ENCODE measurements at regions not wholly inside any gene's neighbourhood (a gene's known extent, or its start where the extent isn't known, plus 50 kb on each side); places are given as distances from the start of the nearest gene placed in this dataset.

GRCh38 chr3:63051920-63052319 is 176.7 kb upstream of the CADPS start:
- TF ChIP-seq ATF3 (IDR thresholded peaks at IDR 0.05): no peak
- TF ChIP-seq POLR2A (IDR thresholded peaks at IDR 0.05; ENCODE audit: borderline replicate concordance, extremely low read depth, insufficient read depth, insufficient read length): no peak
- TF ChIP-seq MAX (IDR thresholded peaks at IDR 0.05): no peak
- TF ChIP-seq CEBPB (IDR thresholded peaks at IDR 0.05; ENCODE audit: low read depth): no peak
- TF ChIP-seq REST (IDR thresholded peaks at IDR 0.05; ENCODE audit: low read depth): no peak
- ChIA-PET CTCF (no interaction called here), RAD21 (ENCODE audit: low non-redundant PET in 1 of 2, low total read pairs in 2 of 2, uncharacterized antibody in 2 of 2, unreplicated experiment in 2 of 2) (no interaction called here), POLR2A (no interaction called here)
- no peak for DNase-seq (ENCODE audit: low read depth, low spot score)
- intact Hi-C loops (cut with micrococcal nuclease): no loop called here
- Histone ChIP-seq H3K9ac (ENCODE audit: low read length) (no peak overlapping the region), H3K4me2 (ENCODE audit: low read length) (no peak overlapping the region), H2AFZ (ENCODE audit: low read depth, low read length, poor library complexity, severe bottlenecking) (no peak overlapping the region), H3K27ac (ENCODE audit: low read depth, low read length) (no peak overlapping the region), H3K27me3 (ENCODE audit: insufficient read depth, low read length) (no peaks in the 10 kb centered on the region), H3K9me3 (ENCODE audit: control insufficient read depth in 1 of 2, insufficient read depth in 1 of 2, low read depth in 1 of 2, low read length in 2 of 2) (no peaks in the 10 kb centered on the region), H3K9me2 (ENCODE audit: insufficient read depth) (no peaks in the 10 kb centered on the region), H3K79me2 (ENCODE audit: insufficient read depth, low read length) (no peaks in the 10 kb centered on the region), H4K20me1 (ENCODE audit: insufficient read depth) (no peaks in the 10 kb centered on the region), H3K36me3 (ENCODE audit: control insufficient read depth in 1 of 2, insufficient read depth in 2 of 2, low read length in 2 of 2) (no peaks in the 10 kb centered on the region), H3K4me1 (ENCODE audit: control insufficient read depth in 1 of 2, insufficient read depth in 2 of 2, low read length in 2 of 2) (no peaks in the 10 kb centered on the region), H3K4me3 (replicated peaks in 1 of 2; ENCODE audit: low read depth in 1 of 2, low read length in 2 of 2) (no peak overlapping the region)
- no TSS peak for BruUV-seq (replicated peaks)
- ATAC-seq: no peak

GRCh38 chr3:63056932-63057331 is 181.7 kb upstream of the CADPS start:
- no peaks in the 10 kb centered on the region for H4K20me1 ChIP-seq (ENCODE audit: insufficient read depth)
- ChIA-PET CTCF (no interaction called here), RAD21 (ENCODE audit: low non-redundant PET in 1 of 2, low total read pairs in 2 of 2, uncharacterized antibody in 2 of 2, unreplicated experiment in 2 of 2) (no interaction called here), POLR2A (no interaction called here)
- H3K36me3 ChIP-seq (ENCODE audit: control insufficient read depth in 1 of 2, insufficient read depth in 2 of 2, low read length in 2 of 2): no peaks in the 10 kb centered on the region
- no peak overlapping the region for H3K27ac ChIP-seq (ENCODE audit: low read depth, low read length)
- H3K9ac ChIP-seq (ENCODE audit: low read length): no peak overlapping the region
- H3K4me3 ChIP-seq (replicated peaks in 1 of 2; ENCODE audit: low read depth in 1 of 2, low read length in 2 of 2): no peak overlapping the region
- intact Hi-C loops (cut with micrococcal nuclease): no loop called here
- H3K4me2 ChIP-seq (ENCODE audit: low read length): no peak overlapping the region
- ATAC-seq (no peak), DNase-seq (ENCODE audit: low read depth, low spot score) (no peak)
- no peaks in the 10 kb centered on the region for H3K9me2 ChIP-seq (ENCODE audit: insufficient read depth)
- no peaks in the 10 kb centered on the region for H3K79me2 ChIP-seq (ENCODE audit: insufficient read depth, low read length)
- no peaks in the 10 kb centered on the region for H3K4me1 ChIP-seq (ENCODE audit: control insufficient read depth in 1 of 2, insufficient read depth in 2 of 2, low read length in 2 of 2)
- H2AFZ ChIP-seq (ENCODE audit: low read depth, low read length, poor library complexity, severe bottlenecking): no peak overlapping the region
- no peaks in the 10 kb centered on the region for H3K9me3 ChIP-seq (ENCODE audit: control insufficient read depth in 1 of 2, insufficient read depth in 1 of 2, low read depth in 1 of 2, low read length in 2 of 2)
- TF ChIP-seq ZFX (IDR thresholded peaks at IDR 0.05) (no peak), YY1 (IDR thresholded peaks at IDR 0.05; ENCODE audit: extremely low read depth, insufficient replicate concordance, low read depth, low read length) (no peak), ZNF274 (IDR thresholded peaks at IDR 0.05; ENCODE audit: low read depth, low read length) (no peak), EGR1 (IDR thresholded peaks at IDR 0.05; ENCODE audit: low read depth) (no peak), ELF1 (IDR thresholded peaks at IDR 0.05; ENCODE audit: borderline replicate concordance, low read depth) (no peak), CBX3 (IDR thresholded peaks at IDR 0.05; ENCODE audit: low read depth) (no peak), SP1 (IDR thresholded peaks at IDR 0.05; ENCODE audit: low read depth) (no peak), SIN3A (IDR thresholded peaks at IDR 0.05; ENCODE audit: low read depth) (no peak), RAD21 (IDR thresholded peaks at IDR 0.05; ENCODE audit: low read depth) (no peak), MAX (IDR thresholded peaks at IDR 0.05) (no peak), CEBPB (IDR thresholded peaks at IDR 0.05; ENCODE audit: low read depth) (no peak), ZBTB33 (IDR thresholded peaks at IDR 0.05; ENCODE audit: extremely low read depth, insufficient replicate concordance, low read length) (no peak), EZH2phosphoT487 (IDR thresholded peaks at IDR 0.05; ENCODE audit: borderline replicate concordance) (no peak), SRF (IDR thresholded peaks at IDR 0.05; ENCODE audit: low read depth) (no peak), JUND (IDR thresholded peaks at IDR 0.05) (no peak)
- no TSS peak for BruUV-seq (replicated peaks)
- H3K27me3 ChIP-seq (ENCODE audit: insufficient read depth, low read length): no peaks in the 10 kb centered on the region
